ENCODE measurements at regions not wholly inside any gene's neighbourhood (a gene's known extent, or its start where the extent isn't known, plus 50 kb on each side); places are given as distances from the start of the nearest gene placed in this dataset.
A peak's percentile ranks its signal among the peaks of the same experiment; 100 is the strongest.

GRCh38 chr13:27704681-27705080 lies 83.0 kb downstream of the POLR1D start:
- no peak for TF ChIP-seq CTCF (IDR thresholded peaks at IDR 0.05; ENCODE audit: extremely low read depth, low read depth, low read length)
- Histone ChIP-seq H3K27ac (ENCODE audit: low read depth, low read length) (no peak overlapping the region), H3K4me2 (ENCODE audit: insufficient read depth, low read length) (peak overlapping the region; percentile 3), H2AFZ (ENCODE audit: low read length) (no peak overlapping the region), H3K4me3 (ENCODE audit: insufficient read depth, low read length) (no peak overlapping the region), H3K36me3 (ENCODE audit: insufficient read depth, low read length) (no peaks in the 10 kb centered on the region), H3K79me2 (ENCODE audit: insufficient read depth, low read length) (no peaks in the 10 kb centered on the region), H3K4me1 (ENCODE audit: insufficient read depth, low read length) (no peaks in the 10 kb centered on the region), H3K27me3 (ENCODE audit: insufficient read depth, low read length) (peaks cover 2% of the 10 kb centered on the region), H3K9me3 (ENCODE audit: low read depth, low read length) (no peaks in the 10 kb centered on the region), H4K20me1 (ENCODE audit: insufficient read depth, low read length) (no peaks in the 10 kb centered on the region)
- no peak for DNase-seq (ENCODE audit: insufficient read length, low spot score, missing footprints)

GRCh38 chr13:27708325-27708724 lies 84.0 kb upstream of the GSX1 start:
- Histone ChIP-seq H3K4me3 (ENCODE audit: insufficient read depth, low read length) (no peak overlapping the region), H3K27me3 (ENCODE audit: insufficient read depth, low read length) (peaks cover 2% of the 10 kb centered on the region), H2AFZ (ENCODE audit: low read length) (no peak overlapping the region), H3K27ac (ENCODE audit: low read depth, low read length) (no peak overlapping the region), H4K20me1 (ENCODE audit: insufficient read depth, low read length) (no peaks in the 10 kb centered on the region), H3K9me3 (ENCODE audit: low read depth, low read length) (no peaks in the 10 kb centered on the region), H3K36me3 (ENCODE audit: insufficient read depth, low read length) (no peaks in the 10 kb centered on the region), H3K4me1 (ENCODE audit: insufficient read depth, low read length) (no peaks in the 10 kb centered on the region), H3K79me2 (ENCODE audit: insufficient read depth, low read length) (no peaks in the 10 kb centered on the region), H3K4me2 (ENCODE audit: insufficient read depth, low read length) (no peak overlapping the region)
- DNase-seq (ENCODE audit: insufficient read length, low spot score, missing footprints), result no peak
- TF ChIP-seq CTCF (IDR thresholded peaks at IDR 0.05; ENCODE audit: extremely low read depth, low read depth, low read length), result no peak

GRCh38 chr13:27709779-27710178 lies 82.5 kb upstream of the GSX1 start:
- Histone ChIP-seq H2AFZ (ENCODE audit: low read length) (no peak overlapping the region), H3K4me1 (ENCODE audit: insufficient read depth, low read length) (no peaks in the 10 kb centered on the region), H3K79me2 (ENCODE audit: insufficient read depth, low read length) (no peaks in the 10 kb centered on the region), H3K4me2 (ENCODE audit: insufficient read depth, low read length) (no peak overlapping the region), H3K27me3 (ENCODE audit: insufficient read depth, low read length) (peaks cover 2% of the 10 kb centered on the region), H3K27ac (ENCODE audit: low read depth, low read length) (no peak overlapping the region), H3K4me3 (ENCODE audit: insufficient read depth, low read length) (no peak overlapping the region), H4K20me1 (ENCODE audit: insufficient read depth, low read length) (no peaks in the 10 kb centered on the region), H3K9me3 (ENCODE audit: low read depth, low read length) (no peaks in the 10 kb centered on the region), H3K36me3 (ENCODE audit: insufficient read depth, low read length) (no peaks in the 10 kb centered on the region)
- no peak for DNase-seq (ENCODE audit: insufficient read length, low spot score, missing footprints)
- TF ChIP-seq CTCF (IDR thresholded peaks at IDR 0.05; ENCODE audit: extremely low read depth, low read depth, low read length), result no peak

GRCh38 chr13:27712421-27712820 lies 79.9 kb upstream of the GSX1 start:
- no peak overlapping the region for H3K4me3 ChIP-seq (ENCODE audit: insufficient read depth, low read length)
- no peaks in the 10 kb centered on the region for H3K79me2 ChIP-seq (ENCODE audit: insufficient read depth, low read length)
- no peak overlapping the region for H2AFZ ChIP-seq (ENCODE audit: low read length)
- H4K20me1 ChIP-seq (ENCODE audit: insufficient read depth, low read length), result no peaks in the 10 kb centered on the region
- no peak overlapping the region for H3K4me2 ChIP-seq (ENCODE audit: insufficient read depth, low read length)
- no peak for DNase-seq (ENCODE audit: insufficient read length, low spot score, missing footprints)
- TF ChIP-seq CTCF (IDR thresholded peaks at IDR 0.05; ENCODE audit: extremely low read depth, low read depth, low read length), result peak; percentile 16
- no peaks in the 10 kb centered on the region for H3K9me3 ChIP-seq (ENCODE audit: low read depth, low read length)
- H3K4me1 ChIP-seq (ENCODE audit: insufficient read depth, low read length), result no peaks in the 10 kb centered on the region
- no peaks in the 10 kb centered on the region for H3K36me3 ChIP-seq (ENCODE audit: insufficient read depth, low read length)
- H3K27me3 ChIP-seq (ENCODE audit: insufficient read depth, low read length), result peaks cover 2% of the 10 kb centered on the region
- no peak overlapping the region for H3K27ac ChIP-seq (ENCODE audit: low read depth, low read length)
